OCI-LY7 (cell line): ENCODE measurements at regions not wholly inside any gene's neighbourhood (a gene's known extent, or its start where the extent isn't known, plus 50 kb on each side); places are given as distances from the start of the nearest gene placed in this dataset.

Source experiments
- BruUV-seq: library from RNA; stranded (reverse); fragments of 400-500 nt; replicated peaks from 2 replicates; lab custom pipeline; 2021; lab: Mats Ljungman, UMichigan
- CTCF ChIA-PET: fragments of 300-600 bp; sonication (Branson Sonifier 250); formaldehyde crosslinking; loops from one replicate; lab custom pipeline; 2022; ENCODE audit warnings: antibody characterized with exemption; ENCODE audit not compliant: unreplicated experiment; lab: Charles Lee
- POLR2A ChIA-PET: fragments of 300-600 bp; sonication (Branson Sonifier 250); formaldehyde crosslinking; loops from one replicate; lab custom pipeline; 2022; ENCODE audit warnings: antibody characterized with exemption; lab: Charles Lee
- DNase-seq: peaks from one replicate; pipeline ENCODE4 v3.0.0-alpha.2; 2015; ENCODE audit warnings: low spot score
- H2AFZ ChIP-seq: fragments of 200-600 bp; sonication (generic), shearing (Covaris generic); 2 replicates; pipeline ENCODE4 v1.6.1; 2014; ENCODE audit warnings: mild to moderate bottlenecking, antibody characterized with exemption, low read length, moderate library complexity
- H3K27ac ChIP-seq: fragments of 200-600 bp; sonication (generic); 2 replicates; pipeline ENCODE4 v1.5.1; 2014; ENCODE audit warnings: mixed run types, low read depth, mild to moderate bottlenecking, moderate library complexity, low read length, inconsistent platforms; ENCODE audit not compliant: poor library complexity, severe bottlenecking
- H3K36me3 ChIP-seq: fragments of 200-600 bp; sonication (generic); 2 replicates; pipeline ENCODE4 v1.6.1; 2014; ENCODE audit warnings: mild to moderate bottlenecking, antibody characterized with exemption, low read length, moderate library complexity, mixed read lengths; ENCODE audit not compliant: insufficient read depth
- H3K4me1 ChIP-seq: fragments of 200-600 bp; sonication (generic); 2 replicates; pipeline ENCODE4 v1.5.1; 2014; ENCODE audit warnings: mild to moderate bottlenecking, low read length; ENCODE audit not compliant: insufficient read depth, poor library complexity, severe bottlenecking
- H3K4me2 ChIP-seq: fragments of 200-600 bp; sonication (generic); 2 replicates; pipeline ENCODE4 v1.6.1; 2014; ENCODE audit warnings: mild to moderate bottlenecking, low read length
- H3K4me3 ChIP-seq: fragments of 200-600 bp; sonication (generic); 2 replicates; pipeline ENCODE4 v1.5.1; 2014; ENCODE audit warnings: mild to moderate bottlenecking, low read depth, low read length; ENCODE audit not compliant: poor library complexity, severe bottlenecking
- H3K79me2 ChIP-seq: fragments of 200-600 bp; sonication (generic); 2 replicates; pipeline ENCODE4 v1.6.1; 2016; ENCODE audit warnings: low read depth, mild to moderate bottlenecking, low read length, moderate library complexity, mixed read lengths; ENCODE audit not compliant: insufficient read depth
- H3K9me2 ChIP-seq: fragments of 200-600 bp; sonication (generic); 2 replicates; pipeline ENCODE4 v1.6.1; 2016; ENCODE audit warnings: mild to moderate bottlenecking, low read length, mixed read lengths; ENCODE audit not compliant: insufficient read depth
- H3K9me3 ChIP-seq: fragments of 200-600 bp; sonication (generic); 2 replicates; pipeline ENCODE4 v1.6.1; 2014; ENCODE audit warnings: mild to moderate bottlenecking, mixed run types, low read length, mixed read lengths
- H4K20me1 ChIP-seq: fragments of 200-600 bp; sonication (generic); 2 replicates; pipeline ENCODE4 v1.6.1; 2014; ENCODE audit warnings: mild to moderate bottlenecking, antibody characterized with exemption, low read length, moderate library complexity, mixed read lengths; ENCODE audit not compliant: insufficient read depth
- EZH2phosphoT487 ChIP-seq: fragments of 200-600 bp; sonication (generic); IDR thresholded peaks from 2 replicates; pipeline ENCODE4 v1.6.1; 2018; ENCODE audit warnings: low read depth, borderline replicate concordance, mild to moderate bottlenecking, mixed run types, antibody characterized with exemption, low read length, moderate library complexity, mixed read lengths
- intact Hi-C: fragments of 100-400 bp; cut with micrococcal nuclease; formaldehyde crosslinking; loops from one replicate; pipeline ENCODE4 v1.10.0; 2022; ENCODE audit not compliant: unreplicated experiment
- TF ChIP-seq, protein P1 (sequence below): fragments of 200-600 bp; sonication (generic); conservative IDR thresholded peaks from 2 replicates; pipeline ENCODE4 v1.5.1; 2014; ENCODE audit warnings: mild to moderate bottlenecking, antibody characterized with exemption, low read length, moderate library complexity, mixed read lengths

GRCh38 chr9:31023847-31024246 is 1360.6 kb upstream of the ACO1 start:
- ChIA-PET CTCF (no interaction called here), POLR2A (no interaction called here)
- no peak for TF ChIP-seq EZH2phosphoT487
- TF ChIP-seq, protein P1, sequence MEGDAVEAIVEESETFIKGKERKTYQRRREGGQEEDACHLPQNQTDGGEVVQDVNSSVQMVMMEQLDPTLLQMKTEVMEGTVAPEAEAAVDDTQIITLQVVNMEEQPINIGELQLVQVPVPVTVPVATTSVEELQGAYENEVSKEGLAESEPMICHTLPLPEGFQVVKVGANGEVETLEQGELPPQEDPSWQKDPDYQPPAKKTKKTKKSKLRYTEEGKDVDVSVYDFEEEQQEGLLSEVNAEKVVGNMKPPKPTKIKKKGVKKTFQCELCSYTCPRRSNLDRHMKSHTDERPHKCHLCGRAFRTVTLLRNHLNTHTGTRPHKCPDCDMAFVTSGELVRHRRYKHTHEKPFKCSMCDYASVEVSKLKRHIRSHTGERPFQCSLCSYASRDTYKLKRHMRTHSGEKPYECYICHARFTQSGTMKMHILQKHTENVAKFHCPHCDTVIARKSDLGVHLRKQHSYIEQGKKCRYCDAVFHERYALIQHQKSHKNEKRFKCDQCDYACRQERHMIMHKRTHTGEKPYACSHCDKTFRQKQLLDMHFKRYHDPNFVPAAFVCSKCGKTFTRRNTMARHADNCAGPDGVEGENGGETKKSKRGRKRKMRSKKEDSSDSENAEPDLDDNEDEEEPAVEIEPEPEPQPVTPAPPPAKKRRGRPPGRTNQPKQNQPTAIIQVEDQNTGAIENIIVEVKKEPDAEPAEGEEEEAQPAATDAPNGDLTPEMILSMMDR: no peak
- no TSS peak for BruUV-seq
- Histone ChIP-seq H3K9me2 (no peaks in the 10 kb centered on the region), H2AFZ (no peak overlapping the region), H3K9me3 (no peaks in the 10 kb centered on the region), H3K79me2 (no peaks in the 10 kb centered on the region), H3K27ac (no peak overlapping the region), H3K4me3 (no peak overlapping the region), H3K4me2 (no peak overlapping the region), H4K20me1 (no peaks in the 10 kb centered on the region), H3K4me1 (no peaks in the 10 kb centered on the region), H3K36me3 (no peaks in the 10 kb centered on the region)
- intact Hi-C loops: no loop called here
- DNase-seq: no peak

GRCh38 chr9:31027678-31028077 is 1356.8 kb upstream of the ACO1 start:
- H3K9me2 ChIP-seq: no peaks in the 10 kb centered on the region
- H3K4me3 ChIP-seq: no peak overlapping the region
- H3K79me2 ChIP-seq: no peaks in the 10 kb centered on the region
- H3K9me3 ChIP-seq: no peaks in the 10 kb centered on the region
- CTCF ChIA-PET: no interaction called here
- H3K36me3 ChIP-seq: no peaks in the 10 kb centered on the region
- no TSS peak for BruUV-seq
- POLR2A ChIA-PET: no interaction called here
- no peak for DNase-seq
- H3K27ac ChIP-seq: no peak overlapping the region
- H4K20me1 ChIP-seq: no peaks in the 10 kb centered on the region
- H3K4me2 ChIP-seq: no peak overlapping the region
- H3K4me1 ChIP-seq: no peaks in the 10 kb centered on the region
- no peak for TF ChIP-seq EZH2phosphoT487
- TF ChIP-seq, protein P1: no peak
- H2AFZ ChIP-seq: no peak overlapping the region
- intact Hi-C loops: no loop called here

- Histone ChIP-seq H4K20me1 (no peaks in the 10 kb centered on the region), H3K9me2 (no peaks in the 10 kb centered on the region), H3K9me3 (no peaks in the 10 kb centered on the region), H3K4me2 (no peak overlapping the region), H3K27ac (no peak overlapping the region), H3K4me3 (no peak overlapping the region), H3K4me1 (no peaks in the 10 kb centered on the region), H3K79me2 (no peaks in the 10 kb centered on the region), H2AFZ (no peak overlapping the region), H3K36me3 (no peaks in the 10 kb centered on the region)
- DNase-seq: no peak
- BruUV-seq: no TSS peak
- ChIA-PET POLR2A (interaction anchor here (0.6 kb wide), 1 partner anchor 704 kb away, joined by 3 read pairs; no protein-coding TSS in a partner anchor), CTCF (no interaction called here)
- intact Hi-C loops: no loop called here
- TF ChIP-seq, protein P1: no peak
- no peak for TF ChIP-seq EZH2phosphoT487
These were observed 1356.3 kb upstream of the ACO1 start for GRCh38 chr9:31028137-31028536.
